Ascending aorta (tissue), 2 donors: ENCODE measurements at regions not wholly inside any gene's neighbourhood (a gene's known extent, or its start where the extent isn't known, plus 50 kb on each side); places are given as distances from the start of the nearest gene placed in this dataset.
"Not testable (repeated sequence)": the region's sequence is repeated elsewhere in the genome, so short reads cannot be mapped to it uniquely, and the experiment has no call there.

ENCODE experiments used
- DNase-seq, 2 donors: peaks; one replicate each; pipeline ENCODE4 v3.0.0-alpha.2; 2019; ENCODE audit warnings: low spot score in 2 of 2
- H3K27ac ChIP-seq, 2 donors: fragments of 200-600 bp; sonication (generic); one replicate each; pipeline ENCODE4 v1.5.1; 2016 to 2017; ENCODE audit warnings: mild to moderate bottlenecking in 1 of 2
- H3K27me3 ChIP-seq: fragments of 200-600 bp; sonication (generic); one replicate; pipeline ENCODE4 v1.5.1; 2017
- H3K36me3 ChIP-seq, 2 donors: fragments of 200-600 bp; sonication (generic); one replicate each; pipeline ENCODE4 v1.5.1; 2016
- H3K4me1 ChIP-seq, 2 donors: fragments of 200-600 bp; sonication (generic); one replicate each; pipeline ENCODE4 v1.5.1; 2016 to 2017; ENCODE audit warnings: mild to moderate bottlenecking in 1 of 2
- H3K4me3 ChIP-seq, 2 donors: fragments of 200-600 bp; sonication (generic); one replicate each; pipeline ENCODE4 v1.5.1; 2016 to 2017; ENCODE audit warnings: mild to moderate bottlenecking in 1 of 2
- H3K9me3 ChIP-seq, 2 donors: fragments of 200-600 bp; sonication (generic); one replicate each; pipeline ENCODE4 v1.5.1; 2016
- CTCF ChIP-seq, 3 experiments: fragments of 200-600 bp in 2 of 3; fragments of 450-650 bp in 1 of 3; sonication (generic) in 2 of 3; IDR thresholded peaks; one replicate each; pipeline ENCODE4 v1.5.1; 2016 to 2019; ENCODE audit warnings: antibody characterized with exemption in 3 of 3, mild to moderate bottlenecking in 1 of 3, moderate library complexity in 1 of 3
- intact Hi-C: fragments of 100-400 bp; cut with DNase I; formaldehyde crosslinking; loops from one replicate; pipeline ENCODE4 v1.15.1; 2023

DNA sequence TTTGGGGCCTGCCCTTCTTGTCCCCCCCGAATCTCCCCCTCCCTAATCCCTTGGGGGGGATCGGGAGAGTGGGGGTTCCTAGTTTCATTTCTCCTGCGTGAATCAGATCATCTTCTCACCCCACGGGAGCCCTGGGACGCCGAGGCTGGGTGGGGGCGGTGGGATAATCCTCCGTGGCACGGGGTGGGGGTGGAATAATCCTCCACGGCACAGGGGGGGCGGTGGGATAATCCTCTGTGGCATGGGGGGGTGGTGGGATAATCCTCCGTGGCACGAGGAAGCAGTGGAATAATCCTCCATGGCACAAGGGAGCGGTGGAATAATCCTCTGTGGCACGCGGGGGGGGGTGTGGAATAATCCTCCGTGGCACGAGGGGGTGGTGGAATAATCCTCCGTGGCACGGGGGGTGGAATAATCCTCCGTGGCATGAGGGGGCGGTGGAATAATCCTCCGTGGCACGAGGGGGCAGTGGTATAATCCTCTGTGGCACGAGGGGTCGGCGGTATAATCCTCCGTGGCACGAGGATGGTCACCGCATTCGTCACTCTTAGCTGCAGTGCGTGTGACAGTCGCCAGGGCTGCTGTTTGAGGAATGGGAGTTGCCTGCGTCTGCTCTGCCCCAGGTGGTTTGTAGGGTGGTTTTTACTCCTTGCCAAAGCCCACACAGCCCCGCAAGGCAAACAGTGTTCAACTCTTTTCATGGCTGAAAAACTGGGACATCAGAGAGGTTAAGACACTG lies 156.9 kb downstream of the LAT start:
- DNase-seq, result no peak
- no peaks in the 10 kb centered on the region for H3K27me3 ChIP-seq
- H3K36me3 ChIP-seq, result no peaks in the 10 kb centered on the region
- no peak overlapping the region for H3K4me3 ChIP-seq
- no peaks in the 10 kb centered on the region for H3K4me1 ChIP-seq
- H3K27ac ChIP-seq, result no peak overlapping the region
- no peak for TF ChIP-seq CTCF (IDR thresholded peaks at IDR 0.05)
- intact Hi-C loops, result no loop called here
- no peaks in the 10 kb centered on the region for H3K9me3 ChIP-seq

DNA sequence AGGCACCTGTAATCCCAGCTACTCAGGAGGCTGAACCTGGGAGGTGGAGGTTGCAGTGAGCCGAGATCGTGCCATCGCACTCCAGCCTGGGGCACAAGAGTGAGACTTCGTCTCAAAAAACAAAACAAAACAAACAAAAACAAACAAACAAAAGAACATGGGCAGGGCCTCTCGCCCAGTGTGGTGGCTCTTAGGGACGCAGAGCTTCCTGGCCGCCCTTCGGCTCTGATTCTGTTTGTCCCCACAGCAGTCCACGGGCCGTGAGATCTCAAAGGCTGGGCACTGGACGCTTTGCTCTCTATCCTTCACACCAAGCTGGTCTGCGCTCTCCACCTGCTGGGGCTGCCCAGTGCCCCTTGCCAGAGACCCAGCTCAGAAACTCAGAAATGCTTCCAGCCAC lies 156.3 kb downstream of the LAT start:
- H3K4me3 ChIP-seq, H3K4me1 ChIP-seq, H3K9me3 ChIP-seq, DNase-seq, H3K27me3 ChIP-seq, H3K36me3 ChIP-seq, intact Hi-C loops, H3K27ac ChIP-seq: not testable (repeated sequence)

GRCh38 chr16:29139901-29140855 lies 155.3 kb downstream of the LAT start:
- H3K9me3 ChIP-seq, intact Hi-C loops, DNase-seq, H3K27ac ChIP-seq, H3K4me3 ChIP-seq, H3K36me3 ChIP-seq, H3K27me3 ChIP-seq, H3K4me1 ChIP-seq: not testable (repeated sequence)

- no peaks in the 10 kb centered on the region for H3K4me1 ChIP-seq
- no peaks in the 10 kb centered on the region for H3K27me3 ChIP-seq
- no peak for DNase-seq
- no peaks in the 10 kb centered on the region for H3K9me3 ChIP-seq
- no peak overlapping the region for H3K4me3 ChIP-seq
- H3K27ac ChIP-seq, result no peak overlapping the region
- no peak for TF ChIP-seq CTCF (IDR thresholded peaks at IDR 0.05)
- intact Hi-C loops, result no loop called here
- H3K36me3 ChIP-seq, result no peaks in the 10 kb centered on the region
Observed at GRCh38 chr16:29139261-29139802, 154.5 kb downstream of the LAT start.

DNA sequence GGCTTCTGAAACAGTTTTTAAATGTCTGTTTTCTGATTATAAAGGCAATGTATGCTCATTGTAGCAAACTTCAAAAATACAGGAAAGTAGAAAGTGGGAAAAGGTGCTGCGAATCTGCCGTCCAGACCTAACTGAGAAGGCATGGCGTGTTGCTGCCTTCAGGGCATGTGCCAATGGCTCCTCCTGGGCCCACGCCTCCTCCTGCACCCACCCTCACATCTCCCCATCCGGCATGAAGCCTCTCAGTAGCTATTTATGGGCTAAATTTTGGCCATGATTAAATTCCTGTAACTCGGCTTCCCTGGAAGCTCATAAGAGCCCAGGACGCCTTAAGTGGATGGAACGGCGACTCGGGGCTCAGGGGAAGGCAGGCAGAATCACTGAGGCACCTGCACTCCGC lies 153.8 kb downstream of the LAT start:
- DNase-seq, H3K9me3 ChIP-seq: not testable (repeated sequence)

GRCh38 chr16:29137894-29138662 lies 153.2 kb downstream of the LAT start:
- DNase-seq, H3K4me1 ChIP-seq, H3K36me3 ChIP-seq, H3K27ac ChIP-seq, H3K4me3 ChIP-seq, H3K27me3 ChIP-seq, H3K9me3 ChIP-seq, intact Hi-C loops: not testable (repeated sequence)

More for the DNA sequence above, 153.8 kb downstream of the LAT start:
- H3K27ac ChIP-seq, H3K27me3 ChIP-seq, H3K4me1 ChIP-seq, H3K4me3 ChIP-seq, intact Hi-C loops, H3K36me3 ChIP-seq: not testable (repeated sequence)

DNA sequence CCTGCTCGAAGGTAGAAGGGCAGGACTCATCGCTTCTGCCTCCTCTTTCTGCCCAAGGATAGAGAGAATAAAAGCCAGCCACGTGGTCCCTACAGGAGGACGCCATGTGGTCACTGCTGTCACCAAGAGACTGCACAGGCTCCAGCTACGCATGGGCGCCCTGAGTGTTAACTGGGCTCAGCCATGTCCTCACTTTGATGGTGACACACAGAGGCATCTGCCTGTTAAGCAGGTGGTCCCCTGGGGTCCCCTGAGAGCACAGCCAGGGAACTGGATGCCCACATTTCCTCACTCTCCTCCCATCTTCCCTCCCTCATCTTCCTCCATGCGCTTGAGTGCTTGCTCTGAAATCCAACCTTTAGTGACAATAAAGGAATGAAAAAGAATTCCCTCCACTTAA lies 152.6 kb downstream of the LAT start:
- H3K4me1 ChIP-seq, H3K27me3 ChIP-seq, H3K9me3 ChIP-seq, H3K36me3 ChIP-seq, DNase-seq, H3K27ac ChIP-seq, intact Hi-C loops, H3K4me3 ChIP-seq: not testable (repeated sequence)

GRCh38 chr16:29136916-29137315 lies 152.1 kb downstream of the LAT start:
- H3K4me1 ChIP-seq, intact Hi-C loops, DNase-seq, H3K27ac ChIP-seq, H3K4me3 ChIP-seq, H3K27me3 ChIP-seq, H3K9me3 ChIP-seq, H3K36me3 ChIP-seq: not testable (repeated sequence)

DNA sequence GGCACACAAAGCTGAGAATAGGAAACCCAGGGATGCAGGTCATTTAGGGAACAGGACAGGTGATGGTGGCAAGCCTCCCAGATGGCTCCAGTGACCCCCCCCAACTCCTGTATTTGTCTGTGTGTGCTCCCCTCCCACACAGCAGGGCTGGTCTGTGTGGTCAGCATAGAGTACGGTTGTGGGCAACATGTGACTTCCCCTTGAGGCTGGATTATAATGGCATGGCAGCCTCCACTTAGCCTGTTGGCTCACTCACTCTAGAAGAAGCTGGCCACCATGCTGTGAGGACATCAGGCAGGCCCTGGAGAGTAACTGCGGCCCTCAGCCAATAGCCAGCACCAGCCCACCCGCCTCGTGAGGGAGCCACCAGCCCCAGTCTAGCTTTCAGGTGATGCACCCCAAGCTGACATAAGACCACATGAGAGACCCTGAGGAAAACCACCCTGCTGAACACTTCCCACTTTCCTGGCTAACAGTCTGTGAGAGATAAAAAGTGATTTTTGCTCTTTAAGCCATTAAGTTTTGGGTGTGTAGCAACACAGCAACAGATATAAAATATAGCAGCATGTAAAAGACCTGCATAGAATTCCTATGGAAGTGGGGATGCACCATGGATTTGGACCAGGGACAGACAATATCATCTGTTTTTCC lies 151.3 kb downstream of the LAT start:
- H3K36me3 ChIP-seq, H3K4me3 ChIP-seq, H3K27me3 ChIP-seq, H3K27ac ChIP-seq, H3K4me1 ChIP-seq, intact Hi-C loops, H3K9me3 ChIP-seq: not testable (repeated sequence)
- peak in 1 of 2 donors; percentile 47 for DNase-seq

DNA sequence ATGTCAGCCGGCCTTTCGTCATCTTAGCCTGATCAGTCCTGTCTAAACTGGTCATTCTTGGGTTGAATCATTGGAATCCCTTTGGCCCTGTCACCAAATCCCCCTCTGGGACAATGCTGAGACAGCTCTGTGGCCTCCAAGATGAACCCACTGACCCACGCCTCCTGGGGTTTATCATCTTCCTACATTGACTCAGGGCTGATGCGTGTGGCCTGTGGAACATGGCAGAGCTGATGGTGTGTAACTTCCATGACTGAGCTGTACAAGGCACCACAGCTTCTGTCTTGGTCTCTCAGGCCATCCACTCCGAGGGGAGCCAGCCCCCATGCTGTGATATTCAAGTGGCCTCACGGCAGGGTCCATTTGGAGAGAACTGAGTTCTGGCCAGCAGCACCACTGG lies 150.2 kb downstream of the LAT start:
- DNase-seq, H3K4me1 ChIP-seq, intact Hi-C loops, H3K27me3 ChIP-seq, H3K4me3 ChIP-seq, H3K27ac ChIP-seq, H3K9me3 ChIP-seq, H3K36me3 ChIP-seq: not testable (repeated sequence)
